H1 (cell line): ENCODE measurements at regions not wholly inside any gene's neighbourhood (a gene's known extent, or its start where the extent isn't known, plus 50 kb on each side); places are given as distances from the start of the nearest gene placed in this dataset.

Source experiments
- CTCF ChIA-PET: fragments of 300-600 bp; sonication (Branson Sonifier 250); formaldehyde crosslinking; loops from one replicate; lab custom pipeline; 2021; ENCODE audit not compliant: partially characterized antibody; lab: Charles Lee
- POLR2A ChIA-PET: fragments of 300-600 bp; sonication (Branson Sonifier 250); formaldehyde crosslinking; loops from one replicate; lab custom pipeline; 2021; ENCODE audit warnings: inconsistent platforms; ENCODE audit not compliant: partially characterized antibody; lab: Charles Lee
- DNase-seq, 2 experiments: peaks; one replicate each; pipeline versions ENCODE4 v3.0.0 to v3.0.0-alpha.2; 2010 to 2022; ENCODE audit warnings: low spot score in 2 of 2, low read depth in 1 of 2, mixed read lengths in 1 of 2
- FAIRE-seq: peaks from 2 replicates; lab custom pipeline; 2011; peaks lifted over from hg19 to GRCh38; lab: Jason Lieb, UNC
- H2AFZ ChIP-seq: 2 replicates; pipeline ENCODE4 v1.8.1; 2012; ENCODE audit warnings: low read length, inconsistent platforms
- H2AK5ac ChIP-seq: 2 replicates; pipeline ENCODE4 v1.6.1; 2013; ENCODE audit warnings: low read depth, low read length
- H2BK120ac ChIP-seq: replicated peaks from 2 replicates; pipeline ENCODE3; 2013; ENCODE audit warnings: low read depth, low read length, inconsistent platforms
- H2BK12ac ChIP-seq: 2 replicates; pipeline ENCODE4 v1.6.1; 2013; ENCODE audit warnings: low read depth, low read length
- H2BK15ac ChIP-seq: 2 replicates; pipeline ENCODE4 v1.6.1; 2013; ENCODE audit warnings: low read length
- H2BK20ac ChIP-seq: 2 replicates; pipeline ENCODE4 v1.6.1; 2013; ENCODE audit warnings: low read length
- H2BK5ac ChIP-seq: 2 replicates; pipeline ENCODE4 v1.6.1; 2013; ENCODE audit warnings: low read depth, low read length
- H3K14ac ChIP-seq: 2 replicates; pipeline ENCODE4 v1.6.1; 2013; ENCODE audit warnings: inconsistent platforms; ENCODE audit not compliant: insufficient read length
- H3K18ac ChIP-seq: 2 replicates; pipeline ENCODE4 v1.6.1; 2013; ENCODE audit warnings: low read length; ENCODE audit errors: extremely low read depth
- H3K23ac ChIP-seq: 2 replicates; pipeline ENCODE4 v1.6.1; 2013; ENCODE audit warnings: inconsistent platforms; ENCODE audit not compliant: insufficient read length
- H3K23me2 ChIP-seq: 2 replicates; pipeline ENCODE4 v1.6.1; 2013; ENCODE audit warnings: low read depth, low read length
- H3K27ac ChIP-seq: 2 replicates; pipeline ENCODE4 v1.6.1; 2011; ENCODE audit warnings: low read depth, low read length, inconsistent platforms
- H3K27me3 ChIP-seq, 4 experiments: replicated peaks in 1 of 4; 1 replicate in 1 of 4; 2 replicates in 3 of 4; pipeline versions ENCODE4 v1.6.1 to v1.8.1; 2011 to 2013; ENCODE audit warnings: low read length in 3 of 4, mild to moderate bottlenecking in 3 of 4, inconsistent platforms in 2 of 4, mixed read lengths in 2 of 4, moderate library complexity in 1 of 4; ENCODE audit not compliant: control insufficient read depth in 3 of 4, insufficient read depth in 3 of 4; ENCODE audit errors: extremely low read depth in 1 of 4
- H3K36me3 ChIP-seq, 4 experiments: 2 replicates each; pipeline versions ENCODE4 v1.6.1 to v1.8.1; 2011 to 2013; ENCODE audit warnings: mild to moderate bottlenecking in 4 of 4, low read length in 3 of 4, moderate library complexity in 2 of 4, control low read depth in 1 of 4, inconsistent platforms in 1 of 4; ENCODE audit not compliant: insufficient read depth in 4 of 4, control insufficient read depth in 2 of 4
- H3K4ac ChIP-seq: replicated peaks from 2 replicates; pipeline ENCODE3; 2013; ENCODE audit warnings: low read length, low read depth, mixed read lengths, inconsistent platforms; ENCODE audit not compliant: insufficient read length
- H3K4me1 ChIP-seq, 4 experiments: replicated peaks in 1 of 4; 1 replicate in 1 of 4; 2 replicates in 3 of 4; pipeline versions ENCODE4 v1.6.1 to v1.8.1; 2011 to 2013; ENCODE audit warnings: low read length in 3 of 4, inconsistent platforms in 2 of 4, mixed read lengths in 1 of 4; ENCODE audit not compliant: insufficient read depth in 4 of 4, control insufficient read depth in 3 of 4
- H3K4me2 ChIP-seq, 2 experiments: 2 replicates each; pipeline versions ENCODE4 v1.6.1 to v1.8.1; 2011 to 2013; ENCODE audit warnings: low read depth in 2 of 2, low read length in 2 of 2, control low read depth in 1 of 2, inconsistent platforms in 1 of 2, mild to moderate bottlenecking in 1 of 2; ENCODE audit not compliant: insufficient read depth in 1 of 2
- H3K4me3 ChIP-seq, 4 experiments: fragments of 200-600, 300-600 bp in 1 of 4; sonication (generic), shearing (Covaris generic), sonication (Bioruptor Twin) in 1 of 4; 2 replicates each; pipeline versions ENCODE4 v1.5.1 to v1.8.1; 2011 to 2016; ENCODE audit warnings: low read length in 4 of 4, low read depth in 3 of 4, control low read depth in 2 of 4, inconsistent platforms in 2 of 4, mild to moderate bottlenecking in 2 of 4, mixed read lengths in 1 of 4, moderate library complexity in 1 of 4; ENCODE audit not compliant: insufficient read depth in 2 of 4; ENCODE audit errors: extremely low read depth in 1 of 4
- H3K56ac ChIP-seq: replicated peaks from 2 replicates; pipeline ENCODE3; 2013; ENCODE audit warnings: low read depth, mild to moderate bottlenecking, mixed read lengths, low read length, inconsistent platforms; ENCODE audit not compliant: insufficient read length
- H3K79me1 ChIP-seq: 2 replicates; pipeline ENCODE4 v1.6.1; 2013; ENCODE audit warnings: low read depth, low read length, control low read depth
- H3K79me2 ChIP-seq, 2 experiments: 2 replicates each; pipeline versions ENCODE4 v1.6.1 to v1.8.1; 2012 to 2013; ENCODE audit warnings: low read length in 2 of 2, mild to moderate bottlenecking in 2 of 2, inconsistent platforms in 1 of 2; ENCODE audit not compliant: insufficient read depth in 2 of 2, control insufficient read depth in 1 of 2
- H3K9ac ChIP-seq, 4 experiments: replicated peaks in 1 of 4; 1 replicate in 1 of 4; 2 replicates in 3 of 4; pipeline versions ENCODE4 v1.6.1 to v1.8.1; 2011 to 2013; ENCODE audit warnings: low read depth in 3 of 4, low read length in 3 of 4, control low read depth in 2 of 4, mild to moderate bottlenecking in 2 of 4, moderate library complexity in 2 of 4, inconsistent platforms in 1 of 4; ENCODE audit errors: extremely low read depth in 1 of 4
- H3K9me3 ChIP-seq, 2 experiments: 2 replicates each; pipeline versions ENCODE4 v1.6.1 to v1.8.1; 2012 to 2013; ENCODE audit warnings: mild to moderate bottlenecking in 2 of 2, moderate library complexity in 2 of 2, control low read depth in 1 of 2, inconsistent platforms in 1 of 2, low read depth in 1 of 2, low read length in 1 of 2, mixed read lengths in 1 of 2; ENCODE audit not compliant: insufficient read depth in 2 of 2
- H4K20me1 ChIP-seq, 2 experiments: replicated peaks in 1 of 2; 2 replicates each; pipeline versions ENCODE3 to v1.8.1; 2011 to 2013; ENCODE audit warnings: inconsistent platforms in 2 of 2, low read length in 2 of 2, mild to moderate bottlenecking in 1 of 2; ENCODE audit not compliant: insufficient read depth in 2 of 2, control insufficient read depth in 1 of 2
- H4K5ac ChIP-seq: 2 replicates; pipeline ENCODE4 v1.6.1; 2013; ENCODE audit warnings: low read length, low read depth, mixed read lengths, inconsistent platforms; ENCODE audit not compliant: insufficient read length
- H4K8ac ChIP-seq: 2 replicates; pipeline ENCODE4 v1.8.0; 2013; ENCODE audit warnings: mild to moderate bottlenecking, moderate library complexity, low read length, inconsistent platforms; ENCODE audit not compliant: insufficient read depth; ENCODE audit errors: extremely low read depth
- H4K91ac ChIP-seq: replicated peaks from 2 replicates; pipeline ENCODE3; 2013; ENCODE audit warnings: low read length, mixed read lengths, inconsistent platforms; ENCODE audit not compliant: insufficient read length
- GTF2F1 ChIP-seq: IDR thresholded peaks from 2 replicates; pipeline ENCODE4 v1.6.1; 2012; ENCODE audit warnings: low read depth, low read length, improper control_type of control experiment, borderline replicate concordance
- RAD21 ChIP-seq, 2 experiments: IDR thresholded peaks in 1 of 2; conservative IDR thresholded peaks in 1 of 2; 2 replicates each; pipeline ENCODE4 v1.6.1; 2011; ENCODE audit warnings: low read depth in 2 of 2, low read length in 2 of 2, improper control_type of control experiment in 1 of 2, inconsistent platforms in 1 of 2, mild to moderate bottlenecking in 1 of 2, moderate library complexity in 1 of 2
- RFX5 ChIP-seq: IDR thresholded peaks from 2 replicates; pipeline ENCODE4 v1.6.1; 2011; ENCODE audit warnings: low read depth, low read length, improper control_type of control experiment, borderline replicate concordance
- SIX5 ChIP-seq: IDR thresholded peaks from 2 replicates; pipeline ENCODE4 v1.6.1; 2011; ENCODE audit warnings: mild to moderate bottlenecking, low read depth, low read length
- WGBS, 2 experiments: shearing (Covaris generic) in 1 of 2; methylation state at CpG; one replicate each; pipeline versions ENCODE4 v1.1.6 to v1.1.7; 2013 to 2015; ENCODE audit warnings: low lambda C conversion rate in 2 of 2, mixed read lengths in 2 of 2, inconsistent platforms in 1 of 2, low coverage in 1 of 2, missing lambda C conversion rate in 1 of 2; ENCODE audit not compliant: insufficient replicate concordance in 2 of 2, insufficient coverage in 1 of 2, insufficient read length in 1 of 2; ENCODE audit errors: extremely low coverage in 1 of 2, missing lambda C conversion rate in 1 of 2; 5-methylcytosine and 5-hydroxymethylcytosine counted together

- no peaks in the 10 kb centered on the region for H3K23me2 ChIP-seq
- H3K18ac ChIP-seq = no peak overlapping the region
- no peaks in the 10 kb centered on the region for H3K36me3 ChIP-seq
- no peak overlapping the region for H2AFZ ChIP-seq
- no peak overlapping the region for H3K14ac ChIP-seq
- H2BK15ac ChIP-seq = no peak overlapping the region
- no peak overlapping the region for H3K4me3 ChIP-seq
- peaks cover 0 to 1% (median 0%) of the 10 kb centered on the region in 4 experiments; a peak in 1 of 7 replicates for H3K27me3 ChIP-seq
- H3K23ac ChIP-seq = no peak overlapping the region
- no peak for TF ChIP-seq GTF2F1
- TF ChIP-seq RAD21 (IDR thresholded peaks at IDR 0.05 in 1 of 2, conservative IDR thresholded peaks at IDR 0.05 in 1 of 2; ENCODE audit: low read depth in 2 of 2, low read length in 2 of 2) = no peak
- TF ChIP-seq SIX5 = no peak
- TF ChIP-seq RFX5 = no peak
- TF ChIP-seq, all 59 proteins: peak for 0
- Histone ChIP-seq H2AK5ac (no peak overlapping the region), H3K56ac (no peak overlapping the region), H3K79me1 (no peaks in the 10 kb centered on the region), H3K79me2 (no peaks in the 10 kb centered on the region), H3K4me1 (no peaks in the 10 kb centered on the region), H3K4me2 (no peak overlapping the region), H4K8ac (no peak overlapping the region), H2BK5ac (no peak overlapping the region), H4K5ac (no peak overlapping the region), H2BK120ac (no peak overlapping the region), H2BK12ac (no peak overlapping the region), H3K27ac (no peak overlapping the region), H2BK20ac (no peak overlapping the region), H4K20me1 (no peaks in the 10 kb centered on the region), H3K4ac (no peak overlapping the region), H3K9me3 (no peaks in the 10 kb centered on the region; a peak in 1 of 4 replicates), H3K9ac (no peak overlapping the region), H4K91ac (no peak overlapping the region)
- CTCF ChIA-PET = interaction anchor here (1.1 to 2.5 kb wide), 3 partner anchors 11 to 124 kb away, joined by 3 to 8 read pairs (median 4); no protein-coding TSS in a partner anchor
- DNase-seq (no peak), FAIRE-seq (no peak)
- 91% methylated on average over 1 of the region's 1 CpG; no CpG with 5 or more reads in 1 of the 2 experiments for WGBS, 2 experiments
- POLR2A ChIA-PET = interaction anchor here (0.8 kb wide), 1 partner anchor 10 kb away, joined by 3 read pairs; no protein-coding TSS in a partner anchor
Measured at GRCh38 chr10:63758080-63758479, 236.9 kb downstream of the REEP3 start.
